Testis (tissue), 2 donors: ENCODE measurements at regions not wholly inside any gene's neighbourhood (a gene's known extent, or its start where the extent isn't known, plus 50 kb on each side); places are given as distances from the start of the nearest gene placed in this dataset.

ENCODE experiments used
- POLR2A ChIP-seq: fragments of 450-650 bp; IDR thresholded peaks from one replicate; pipeline ENCODE4 v1.6.1; 2017; ENCODE audit warnings: antibody characterized with exemption, mild to moderate bottlenecking, moderate library complexity
- TF ChIP-seq, protein P1 (sequence below), 3 experiments: fragments of 450-650 bp in 2 of 3; fragments of 200-600 bp in 1 of 3; sonication (generic) in 1 of 3; IDR thresholded peaks; one replicate each; pipeline ENCODE4 v1.5.1; 2016 to 2019; ENCODE audit warnings: antibody characterized with exemption in 3 of 3, mild to moderate bottlenecking in 2 of 3, moderate library complexity in 1 of 3

DNA sequence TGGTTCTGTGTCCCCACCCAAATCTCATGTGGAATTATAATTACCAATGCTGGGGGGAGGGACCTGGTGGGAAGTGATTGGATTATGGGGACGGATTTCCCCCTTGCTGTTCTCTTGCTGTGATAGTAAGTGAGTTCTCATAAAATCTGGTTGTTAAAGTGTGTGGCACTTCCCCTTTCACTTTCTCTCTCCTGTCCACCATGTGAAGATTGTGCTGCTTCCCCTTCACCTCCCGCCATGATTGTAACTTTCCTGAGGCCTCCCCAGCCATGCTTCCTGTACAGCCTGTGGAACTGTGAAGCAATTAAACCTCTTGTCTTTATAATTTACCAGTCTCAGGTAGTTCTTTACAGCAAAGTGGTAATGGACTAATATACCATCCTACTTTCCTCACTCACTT lies 289.6 kb downstream of the EFHB start:
- TF ChIP-seq, protein P1, sequence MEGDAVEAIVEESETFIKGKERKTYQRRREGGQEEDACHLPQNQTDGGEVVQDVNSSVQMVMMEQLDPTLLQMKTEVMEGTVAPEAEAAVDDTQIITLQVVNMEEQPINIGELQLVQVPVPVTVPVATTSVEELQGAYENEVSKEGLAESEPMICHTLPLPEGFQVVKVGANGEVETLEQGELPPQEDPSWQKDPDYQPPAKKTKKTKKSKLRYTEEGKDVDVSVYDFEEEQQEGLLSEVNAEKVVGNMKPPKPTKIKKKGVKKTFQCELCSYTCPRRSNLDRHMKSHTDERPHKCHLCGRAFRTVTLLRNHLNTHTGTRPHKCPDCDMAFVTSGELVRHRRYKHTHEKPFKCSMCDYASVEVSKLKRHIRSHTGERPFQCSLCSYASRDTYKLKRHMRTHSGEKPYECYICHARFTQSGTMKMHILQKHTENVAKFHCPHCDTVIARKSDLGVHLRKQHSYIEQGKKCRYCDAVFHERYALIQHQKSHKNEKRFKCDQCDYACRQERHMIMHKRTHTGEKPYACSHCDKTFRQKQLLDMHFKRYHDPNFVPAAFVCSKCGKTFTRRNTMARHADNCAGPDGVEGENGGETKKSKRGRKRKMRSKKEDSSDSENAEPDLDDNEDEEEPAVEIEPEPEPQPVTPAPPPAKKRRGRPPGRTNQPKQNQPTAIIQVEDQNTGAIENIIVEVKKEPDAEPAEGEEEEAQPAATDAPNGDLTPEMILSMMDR (IDR thresholded peaks at IDR 0.05) = no peak
- no peak for TF ChIP-seq POLR2A
